Endodermal cell (in vitro differentiated cells): ENCODE measurements at regions not wholly inside any gene's neighbourhood (a gene's known extent, or its start where the extent isn't known, plus 50 kb on each side); places are given as distances from the start of the nearest gene placed in this dataset.

Source experiments
- DNase-seq: peaks from one replicate; pipeline ENCODE4 v3.0.0-alpha.2; 2017
- H3K27ac ChIP-seq: 2 replicates; pipeline ENCODE4 v1.5.1; 2013; ENCODE audit warnings: mild to moderate bottlenecking, low read depth, low read length, moderate library complexity
- H3K27me3 ChIP-seq: 2 replicates; pipeline ENCODE4 v1.6.1; 2013; ENCODE audit warnings: mild to moderate bottlenecking, low read length, moderate library complexity; ENCODE audit not compliant: insufficient read depth, control insufficient read depth, poor library complexity, severe bottlenecking
- H3K36me3 ChIP-seq: 2 replicates; pipeline ENCODE4 v1.7.0; 2013; ENCODE audit warnings: mild to moderate bottlenecking, low read length, moderate library complexity; ENCODE audit not compliant: control insufficient read depth, insufficient read depth
- H3K4me1 ChIP-seq: one replicate; pipeline ENCODE4 v1.7.0; 2013; ENCODE audit warnings: low read length; ENCODE audit not compliant: control insufficient read depth, insufficient read depth
- H3K4me3 ChIP-seq: 2 replicates; pipeline ENCODE4 v1.5.1; 2013; ENCODE audit warnings: mild to moderate bottlenecking, low read length, moderate library complexity
- H3K9ac ChIP-seq: 2 replicates; pipeline ENCODE4 v1.6.1; 2013; ENCODE audit warnings: mild to moderate bottlenecking, low read length, moderate library complexity; ENCODE audit not compliant: poor library complexity, severe bottlenecking; ENCODE audit errors: extremely low read depth
- H3K9me3 ChIP-seq: 2 replicates; pipeline ENCODE4 v1.6.1; 2013; ENCODE audit warnings: mild to moderate bottlenecking, low read length, moderate library complexity; ENCODE audit not compliant: control insufficient read depth
- H3K27ac Mint-ChIP-seq: 2 replicates; pipeline ENCODE4 v1.8.0; 2020; ENCODE audit warnings: mixed read lengths
- H3K27me3 Mint-ChIP-seq: 2 replicates; pipeline ENCODE4 v1.8.0; 2021; ENCODE audit warnings: mild to moderate bottlenecking, mixed read lengths; ENCODE audit not compliant: insufficient read depth
- H3K36me3 Mint-ChIP-seq: 2 replicates; pipeline ENCODE4 v1.8.0; 2020; ENCODE audit warnings: low read depth, mixed read lengths
- H3K4me1 Mint-ChIP-seq: 2 replicates; pipeline ENCODE4 v1.8.0; 2020; ENCODE audit warnings: mixed read lengths
- H3K4me3 Mint-ChIP-seq: 2 replicates; pipeline ENCODE4 v1.8.0; 2020; ENCODE audit warnings: mild to moderate bottlenecking, moderate library complexity, mixed read lengths
- H3K9me3 Mint-ChIP-seq: 2 replicates; pipeline ENCODE4 v1.8.0; 2020; ENCODE audit warnings: mild to moderate bottlenecking, mixed read lengths
- WGBS, 2 experiments: methylation state at CpG; one replicate each; pipeline versions ENCODE4 v1.1.5 to v1.1.7; 2013; ENCODE audit warnings: missing lambda C conversion rate in 2 of 2, mixed read lengths in 1 of 2; ENCODE audit not compliant: insufficient coverage in 1 of 2, insufficient read length in 1 of 2; 5-methylcytosine and 5-hydroxymethylcytosine counted together
- TF ChIP-seq, protein P1 (sequence below): fragments of 200-600 bp; sonication (generic); conservative IDR thresholded peaks from 2 replicates; pipeline ENCODE4 v1.5.0; 2021; ENCODE audit warnings: antibody characterized with exemption, mild to moderate bottlenecking

DNA sequence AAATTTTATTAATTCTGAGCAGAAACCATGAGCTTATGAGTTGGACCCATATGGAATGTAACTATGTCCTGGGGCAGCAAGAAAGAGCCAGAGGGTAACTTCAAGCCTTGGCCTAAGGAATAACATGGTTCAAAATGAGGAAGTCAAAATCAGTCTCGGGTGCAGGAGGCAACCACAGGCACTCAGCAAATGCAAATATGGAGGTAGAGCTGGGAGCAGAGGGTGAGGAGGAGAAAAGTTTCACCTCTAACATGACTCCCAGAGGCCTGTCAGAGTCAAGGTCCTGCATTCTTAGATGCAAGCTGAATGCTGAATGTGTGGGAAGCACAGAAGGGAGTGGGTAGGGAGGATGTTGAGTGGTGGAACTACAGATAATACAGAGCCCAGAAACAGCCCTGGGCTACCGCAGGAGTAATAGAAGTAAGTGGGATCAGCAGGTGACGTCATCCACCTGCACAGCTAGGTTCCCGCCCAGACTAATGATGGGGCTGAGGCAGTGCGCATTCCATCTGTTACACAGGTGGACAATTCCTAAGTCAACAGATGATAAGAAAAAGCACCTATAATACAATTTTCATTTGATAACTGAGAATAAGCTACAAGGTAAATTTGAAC, 279.8 kb upstream of the ARRDC4 start:
- H3K4me1 ChIP-seq: no peaks in the 10 kb centered on the region
- no peak for DNase-seq
- TF ChIP-seq, protein P1, sequence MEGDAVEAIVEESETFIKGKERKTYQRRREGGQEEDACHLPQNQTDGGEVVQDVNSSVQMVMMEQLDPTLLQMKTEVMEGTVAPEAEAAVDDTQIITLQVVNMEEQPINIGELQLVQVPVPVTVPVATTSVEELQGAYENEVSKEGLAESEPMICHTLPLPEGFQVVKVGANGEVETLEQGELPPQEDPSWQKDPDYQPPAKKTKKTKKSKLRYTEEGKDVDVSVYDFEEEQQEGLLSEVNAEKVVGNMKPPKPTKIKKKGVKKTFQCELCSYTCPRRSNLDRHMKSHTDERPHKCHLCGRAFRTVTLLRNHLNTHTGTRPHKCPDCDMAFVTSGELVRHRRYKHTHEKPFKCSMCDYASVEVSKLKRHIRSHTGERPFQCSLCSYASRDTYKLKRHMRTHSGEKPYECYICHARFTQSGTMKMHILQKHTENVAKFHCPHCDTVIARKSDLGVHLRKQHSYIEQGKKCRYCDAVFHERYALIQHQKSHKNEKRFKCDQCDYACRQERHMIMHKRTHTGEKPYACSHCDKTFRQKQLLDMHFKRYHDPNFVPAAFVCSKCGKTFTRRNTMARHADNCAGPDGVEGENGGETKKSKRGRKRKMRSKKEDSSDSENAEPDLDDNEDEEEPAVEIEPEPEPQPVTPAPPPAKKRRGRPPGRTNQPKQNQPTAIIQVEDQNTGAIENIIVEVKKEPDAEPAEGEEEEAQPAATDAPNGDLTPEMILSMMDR: no peak
- no peak overlapping the region for H3K9ac ChIP-seq
- H3K4me3 Mint-ChIP-seq: no peak overlapping the region
- no peaks in the 10 kb centered on the region for H3K27me3 ChIP-seq
- H3K27me3 Mint-ChIP-seq: no peaks in the 10 kb centered on the region
- no peaks in the 10 kb centered on the region for H3K36me3 ChIP-seq
- no peaks in the 10 kb centered on the region for H3K9me3 ChIP-seq
- H3K27ac Mint-ChIP-seq: no peak overlapping the region
- no peaks in the 10 kb centered on the region for H3K4me1 Mint-ChIP-seq
- 88 to 100% methylated on average over 1 to 5 of the region's 5 CpGs for WGBS, 2 experiments
- H3K9me3 Mint-ChIP-seq: no peaks in the 10 kb centered on the region
- no peaks in the 10 kb centered on the region for H3K36me3 Mint-ChIP-seq
- H3K27ac ChIP-seq: no peak overlapping the region
- no peak overlapping the region for H3K4me3 ChIP-seq

DNA sequence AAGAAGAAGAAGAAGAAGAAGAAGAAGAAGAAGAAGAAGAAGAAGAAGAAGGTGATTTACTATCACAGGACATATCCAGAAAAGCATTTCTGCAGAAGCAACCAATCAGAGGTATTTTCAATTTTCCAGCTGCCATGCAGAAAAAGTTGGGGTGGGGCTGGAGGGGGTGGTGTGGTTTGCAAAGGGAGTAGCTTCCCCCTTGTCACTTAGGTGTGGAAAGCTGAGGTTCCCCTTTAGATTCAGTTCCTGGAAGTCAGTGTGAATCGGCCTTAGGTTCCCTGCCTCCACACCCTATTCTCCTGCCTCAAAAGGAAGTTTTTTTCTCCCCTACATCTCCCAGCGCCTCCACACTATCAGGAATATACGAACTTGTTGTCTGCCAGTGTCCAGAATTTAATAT, 276.7 kb upstream of the ARRDC4 start:
- H3K27me3 Mint-ChIP-seq: no peaks in the 10 kb centered on the region
- TF ChIP-seq, protein P1: no peak
- Histone ChIP-seq H3K9me3 (no peaks in the 10 kb centered on the region), H3K36me3 (no peaks in the 10 kb centered on the region), H3K9ac (no peak overlapping the region), H3K4me3 (no peak overlapping the region), H3K4me1 (no peaks in the 10 kb centered on the region), H3K27me3 (no peaks in the 10 kb centered on the region), H3K27ac (no peak overlapping the region)
- WGBS, 2 experiments: 91% methylated on average over 3 of the region's 3 CpGs; no CpG with 5 or more reads in 1 of the 2 experiments
- H3K4me3 Mint-ChIP-seq: no peak overlapping the region
- no peak overlapping the region for H3K27ac Mint-ChIP-seq
- no peaks in the 10 kb centered on the region for H3K4me1 Mint-ChIP-seq
- no peak for DNase-seq
- H3K9me3 Mint-ChIP-seq: no peaks in the 10 kb centered on the region
- H3K36me3 Mint-ChIP-seq: no peaks in the 10 kb centered on the region

GRCh38 chr15:97684249-97684648, 276.3 kb upstream of the ARRDC4 start:
- Mint-ChIP-seq H3K4me3 (no peak overlapping the region), H3K27ac (no peak overlapping the region), H3K27me3 (no peaks in the 10 kb centered on the region), H3K4me1 (no peaks in the 10 kb centered on the region), H3K9me3 (no peaks in the 10 kb centered on the region), H3K36me3 (no peaks in the 10 kb centered on the region)
- Histone ChIP-seq H3K9me3 (no peaks in the 10 kb centered on the region), H3K27me3 (no peaks in the 10 kb centered on the region), H3K27ac (no peak overlapping the region), H3K4me1 (no peaks in the 10 kb centered on the region), H3K36me3 (no peaks in the 10 kb centered on the region), H3K9ac (no peak overlapping the region), H3K4me3 (no peak overlapping the region)
- TF ChIP-seq, protein P1: no peak
- no peak for DNase-seq
- WGBS, 2 experiments: 84 to 86% methylated on average over 4 to 6 of the region's 6 CpGs
